Activated CD4-positive, alpha-beta T cell treated with anti-CD3 and anti-CD28 coated beads, Interleukin-2, amount 10 ng/mL, durations not matched to agents 7 days and 5 days (primary cell): ENCODE measurements at regions not wholly inside any gene's neighbourhood (a gene's known extent, or its start where the extent isn't known, plus 50 kb on each side); places are given as distances from the start of the nearest gene placed in this dataset.

Source experiments
- CTCF ChIA-PET: fragments of 350-600 bp; sonication (Branson Sonifier 250); formaldehyde crosslinking; loops from one replicate; lab custom pipeline; 2021; ENCODE audit warnings: antibody characterized with exemption; lab: Charles Lee
- POLR2A ChIA-PET: fragments of 350-600 bp; sonication (Branson Sonifier 250); formaldehyde crosslinking; loops from one replicate; lab custom pipeline; 2021; ENCODE audit warnings: antibody characterized with exemption; lab: Charles Lee
- DNase-seq: peaks from one replicate; pipeline ENCODE4 v3.0.0-alpha.2; 2020
- H3K27ac Mint-ChIP-seq: one replicate; pipeline ENCODE4 v1.8.0; 2021; ENCODE audit warnings: mild to moderate bottlenecking, moderate library complexity, mixed read lengths
- H3K27me3 Mint-ChIP-seq: one replicate; pipeline ENCODE4 v1.8.0; 2021; ENCODE audit warnings: mixed read lengths
- H3K36me3 Mint-ChIP-seq: one replicate; pipeline ENCODE4 v1.8.0; 2021; ENCODE audit warnings: low read depth, mixed read lengths
- H3K4me1 Mint-ChIP-seq: one replicate; pipeline ENCODE4 v1.8.0; 2021; ENCODE audit warnings: mixed read lengths
- H3K4me3 Mint-ChIP-seq: one replicate; pipeline ENCODE4 v1.8.0; 2021; ENCODE audit warnings: mild to moderate bottlenecking, moderate library complexity, mixed read lengths
- H3K9me3 Mint-ChIP-seq: one replicate; pipeline ENCODE4 v1.8.0; 2021; ENCODE audit warnings: mixed read lengths

- Mint-ChIP-seq H3K4me3 (no peak overlapping the region), H3K36me3 (peaks cover 34% of the 10 kb centered on the region), H3K27me3 (no peaks in the 10 kb centered on the region), H3K27ac (no peak overlapping the region), H3K9me3 (peaks cover 5% of the 10 kb centered on the region), H3K4me1 (peaks cover 14% of the 10 kb centered on the region)
- ChIA-PET CTCF (interaction anchor here (0.5 kb wide), 1 partner anchor 205 kb away, joined by 3 read pairs; no protein-coding TSS in a partner anchor), POLR2A (no interaction called here)
- DNase-seq = no peak
Observed at GRCh38 chr1:184903111-184903692, 71.1 kb downstream of the NIBAN1 start.

- Mint-ChIP-seq H3K9me3 (peaks cover 5% of the 10 kb centered on the region), H3K4me3 (no peak overlapping the region), H3K27ac (no peak overlapping the region), H3K36me3 (peaks cover 56% of the 10 kb centered on the region), H3K27me3 (no peaks in the 10 kb centered on the region), H3K4me1 (peaks cover 17% of the 10 kb centered on the region)
- CTCF ChIA-PET = interaction anchor here (1.0 kb wide), 1 partner anchor 15 kb away, joined by 3 read pairs; no protein-coding TSS in a partner anchor
- no peak for DNase-seq
- POLR2A ChIA-PET = no interaction called here
Observed at GRCh38 chr1:184900507-184900906, 73.8 kb downstream of the NIBAN1 start.

GRCh38 chr1:184896000-184896399 lies 78.3 kb downstream of the NIBAN1 start:
- peaks cover 67% of the 10 kb centered on the region for H3K36me3 Mint-ChIP-seq
- H3K27me3 Mint-ChIP-seq = no peaks in the 10 kb centered on the region
- ChIA-PET CTCF (no interaction called here), POLR2A (no interaction called here)
- peaks cover 2% of the 10 kb centered on the region for H3K9me3 Mint-ChIP-seq
- peaks cover 33% of the 10 kb centered on the region for H3K4me1 Mint-ChIP-seq
- DNase-seq = no peak
- no peak overlapping the region for H3K27ac Mint-ChIP-seq
- no peak overlapping the region for H3K4me3 Mint-ChIP-seq

DNA sequence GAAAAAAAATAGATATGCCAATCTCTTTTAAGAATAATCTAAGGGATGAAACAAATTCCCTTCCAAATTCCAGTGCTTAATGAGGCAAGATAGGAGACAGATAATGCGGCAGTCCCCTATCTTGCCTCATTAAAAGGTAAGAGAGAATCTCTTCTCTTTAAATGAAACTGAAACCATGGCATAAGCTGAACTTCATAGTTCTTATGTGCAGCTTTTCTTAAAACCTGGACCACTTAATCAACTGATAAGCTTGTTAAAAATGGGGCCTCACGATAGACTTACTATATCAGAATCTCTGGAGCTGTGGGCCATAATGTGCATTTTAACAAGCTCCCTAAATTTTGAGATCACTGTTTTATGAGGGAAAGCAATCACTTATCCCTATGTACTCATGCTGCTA lies 79.2 kb downstream of the NIBAN1 start:
- H3K27me3 Mint-ChIP-seq = no peaks in the 10 kb centered on the region
- DNase-seq = no peak
- ChIA-PET POLR2A (no interaction called here), CTCF (interaction anchor here (0.6 to 0.7 kb wide), 2 partner anchors 13 to 752 kb away, joined by 3 read pairs; no protein-coding TSS in a partner anchor)
- H3K27ac Mint-ChIP-seq = no peak overlapping the region
- H3K9me3 Mint-ChIP-seq = peaks cover 2% of the 10 kb centered on the region
- H3K36me3 Mint-ChIP-seq = peaks cover 63% of the 10 kb centered on the region
- H3K4me1 Mint-ChIP-seq = peaks cover 40% of the 10 kb centered on the region
- no peak overlapping the region for H3K4me3 Mint-ChIP-seq

DNA sequence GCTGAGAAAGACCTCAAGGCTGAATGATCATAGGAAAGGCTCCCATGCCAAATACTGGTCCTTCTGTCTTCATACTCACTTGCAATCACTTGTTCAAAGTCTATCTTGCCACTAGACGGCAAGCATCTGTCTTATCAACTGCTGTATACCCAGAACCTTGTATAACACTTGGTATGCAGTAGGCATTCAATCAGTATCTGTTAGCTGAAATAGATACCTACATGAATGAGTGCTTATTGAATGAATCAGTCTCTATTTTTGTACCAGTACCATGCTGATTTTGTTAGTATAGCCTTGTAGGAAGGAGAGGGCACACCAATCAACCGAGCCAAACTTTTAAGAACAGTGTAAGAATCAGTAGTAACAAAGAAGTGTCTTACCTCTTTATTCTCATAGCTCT lies 80.6 kb downstream of the NIBAN1 start:
- Mint-ChIP-seq H3K4me1 (peaks cover 48% of the 10 kb centered on the region), H3K27me3 (no peaks in the 10 kb centered on the region), H3K36me3 (peaks cover 65% of the 10 kb centered on the region), H3K4me3 (no peak overlapping the region), H3K27ac (no peak overlapping the region), H3K9me3 (no peaks in the 10 kb centered on the region)
- ChIA-PET POLR2A (no interaction called here), CTCF (interaction anchor here (1.3 kb wide), 1 partner anchor 71 kb away, joined by 3 read pairs; no protein-coding TSS in a partner anchor)
- DNase-seq = no peak

DNA sequence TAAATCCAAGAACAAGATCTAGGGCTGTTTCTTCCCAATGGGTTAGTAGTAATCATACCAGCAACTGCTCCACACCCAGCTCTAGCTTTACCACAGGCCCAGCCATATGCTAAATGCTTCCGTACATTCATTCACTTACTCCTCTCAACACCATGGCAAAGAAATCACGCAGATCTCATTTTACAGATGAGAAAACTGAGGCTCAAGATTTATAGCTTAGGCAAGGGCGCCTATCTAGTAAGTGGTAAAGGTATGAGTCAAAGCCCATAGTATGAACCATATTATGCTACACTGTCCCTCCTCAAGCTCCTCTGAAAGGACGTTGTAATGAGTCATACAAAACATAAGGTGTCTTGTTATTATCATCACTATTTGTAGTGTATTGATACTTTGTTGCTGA lies 82.2 kb downstream of the NIBAN1 start:
- peaks cover 48% of the 10 kb centered on the region for H3K4me1 Mint-ChIP-seq
- peak; percentile 12 for DNase-seq
- peak overlapping the region; percentile 1 for H3K27ac Mint-ChIP-seq
- H3K36me3 Mint-ChIP-seq = peaks cover 65% of the 10 kb centered on the region
- ChIA-PET POLR2A (interaction anchor here (0.5 to 0.6 kb wide), 2 partner anchors 25 to 59 kb away, joined by 3 read pairs; no protein-coding TSS in a partner anchor), CTCF (interaction anchor here (0.7 to 1.3 kb wide), 2 partner anchors 48 to 87 kb away, joined by 3 read pairs; no protein-coding TSS in a partner anchor)
- no peaks in the 10 kb centered on the region for H3K9me3 Mint-ChIP-seq
- H3K4me3 Mint-ChIP-seq = no peak overlapping the region
- no peaks in the 10 kb centered on the region for H3K27me3 Mint-ChIP-seq

DNA sequence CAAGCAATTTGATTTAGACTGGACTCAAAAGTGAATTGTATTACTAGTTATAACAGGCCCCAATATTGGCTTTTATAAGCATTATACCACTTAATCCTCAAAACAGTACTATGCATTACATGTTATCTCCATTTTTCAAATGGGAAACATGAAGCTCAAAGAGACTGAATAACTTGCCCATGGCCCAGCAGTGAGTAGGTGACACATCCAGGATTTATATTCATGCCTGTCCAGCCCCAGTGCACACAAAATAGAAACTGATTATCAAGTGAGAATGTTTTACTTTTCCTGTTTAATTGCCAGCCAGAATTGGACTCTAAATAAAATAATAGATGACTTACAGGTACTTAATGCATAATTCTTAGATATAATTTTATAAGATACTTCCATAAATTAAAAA lies 82.9 kb downstream of the NIBAN1 start:
- CTCF ChIA-PET = interaction anchor here (0.6 to 2.4 kb wide), 4 partner anchors 13 to 85 kb away, joined by 3 to 9 read pairs (median 3); no protein-coding TSS in a partner anchor
- no peak overlapping the region for H3K4me3 Mint-ChIP-seq
- H3K27me3 Mint-ChIP-seq = no peaks in the 10 kb centered on the region
- H3K9me3 Mint-ChIP-seq = no peaks in the 10 kb centered on the region
- peak overlapping the region; percentile 82 for H3K27ac Mint-ChIP-seq
- H3K36me3 Mint-ChIP-seq = peaks cover 61% of the 10 kb centered on the region
- POLR2A ChIA-PET = no interaction called here
- peaks cover 48% of the 10 kb centered on the region for H3K4me1 Mint-ChIP-seq
- no peak for DNase-seq

DNA sequence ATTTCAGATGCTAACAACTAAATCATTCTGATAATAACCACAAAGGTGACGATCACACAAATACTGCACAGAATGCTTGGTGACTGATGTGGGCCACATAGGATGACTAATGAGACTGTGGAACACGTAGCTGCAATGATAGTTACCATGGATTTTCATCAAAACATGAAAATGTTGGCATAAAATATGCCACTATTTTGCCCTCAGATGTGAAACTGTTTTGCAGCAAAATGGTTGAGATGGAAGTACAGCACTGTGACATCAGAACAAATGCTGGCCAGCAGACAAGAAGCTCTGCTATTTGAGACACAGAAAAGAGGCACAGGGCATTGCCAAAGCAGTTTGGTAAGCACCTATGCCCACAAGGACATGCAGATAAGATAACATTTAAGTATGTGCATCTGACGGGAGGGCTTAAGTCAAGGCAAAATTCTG lies 83.8 kb downstream of the NIBAN1 start:
- Mint-ChIP-seq H3K27me3 (no peaks in the 10 kb centered on the region), H3K36me3 (peaks cover 59% of the 10 kb centered on the region), H3K4me1 (peaks cover 43% of the 10 kb centered on the region), H3K27ac (peak overlapping the region; percentile 82), H3K9me3 (no peaks in the 10 kb centered on the region), H3K4me3 (peak overlapping the region; percentile 28)
- ChIA-PET POLR2A (no interaction called here), CTCF (interaction anchor here (1.0 to 2.4 kb wide), 2 partner anchors 14 to 23 kb away, joined by 3 to 9 read pairs; no protein-coding TSS in a partner anchor)
- DNase-seq = peak; percentile 39

GRCh38 chr1:184889902-184890301 lies 84.4 kb downstream of the NIBAN1 start:
- POLR2A ChIA-PET = no interaction called here
- Mint-ChIP-seq H3K27me3 (no peaks in the 10 kb centered on the region), H3K4me3 (no peak overlapping the region), H3K9me3 (no peaks in the 10 kb centered on the region), H3K36me3 (peaks cover 60% of the 10 kb centered on the region), H3K4me1 (peaks cover 41% of the 10 kb centered on the region), H3K27ac (no peak overlapping the region)
- CTCF ChIA-PET = interaction anchor here (1.4 to 2.4 kb wide), 2 partner anchors 21 to 22 kb away, joined by 4 to 9 read pairs; no protein-coding TSS in a partner anchor
- no peak for DNase-seq

- no peak overlapping the region for H3K27ac Mint-ChIP-seq
- no peak for DNase-seq
- H3K9me3 Mint-ChIP-seq = no peaks in the 10 kb centered on the region
- ChIA-PET POLR2A (no interaction called here), CTCF (interaction anchor here (0.6 to 2.4 kb wide), 3 partner anchors 21 to 802 kb away, joined by 4 to 9 read pairs (median 4); no protein-coding TSS in a partner anchor)
- H3K4me3 Mint-ChIP-seq = no peak overlapping the region
- H3K36me3 Mint-ChIP-seq = peaks cover 57% of the 10 kb centered on the region
- H3K27me3 Mint-ChIP-seq = no peaks in the 10 kb centered on the region
- peaks cover 36% of the 10 kb centered on the region for H3K4me1 Mint-ChIP-seq
Observed at GRCh38 chr1:184889166-184889565, 85.1 kb downstream of the NIBAN1 start.

- no peak overlapping the region for H3K4me3 Mint-ChIP-seq
- no peak overlapping the region for H3K27ac Mint-ChIP-seq
- ChIA-PET POLR2A (no interaction called here), CTCF (interaction anchor here (0.6 kb wide), 1 partner anchor 802 kb away, joined by 4 read pairs; no protein-coding TSS in a partner anchor)
- H3K9me3 Mint-ChIP-seq = no peaks in the 10 kb centered on the region
- H3K4me1 Mint-ChIP-seq = peaks cover 38% of the 10 kb centered on the region
- no peaks in the 10 kb centered on the region for H3K27me3 Mint-ChIP-seq
- no peak for DNase-seq
- peaks cover 56% of the 10 kb centered on the region for H3K36me3 Mint-ChIP-seq
Observed at GRCh38 chr1:184888505-184888904, 85.8 kb downstream of the NIBAN1 start.

- DNase-seq = no peak
- H3K27me3 Mint-ChIP-seq = no peaks in the 10 kb centered on the region
- POLR2A ChIA-PET = no interaction called here
- H3K4me1 Mint-ChIP-seq = peaks cover 19% of the 10 kb centered on the region
- no peak overlapping the region for H3K27ac Mint-ChIP-seq
- peaks cover 68% of the 10 kb centered on the region for H3K36me3 Mint-ChIP-seq
- H3K4me3 Mint-ChIP-seq = no peak overlapping the region
- CTCF ChIA-PET = no interaction called here
- no peaks in the 10 kb centered on the region for H3K9me3 Mint-ChIP-seq
Observed at GRCh38 chr1:184882957-184883815, 91.1 kb downstream of the NIBAN1 start.
